ENCODE measurements at regions not wholly inside any gene's neighbourhood (a gene's known extent, or its start where the extent isn't known, plus 50 kb on each side); places are given as distances from the start of the nearest gene placed in this dataset.

- peak; percentile 24 for TF ChIP-seq TEAD3 (CRISPR knock-in tag; optimal IDR thresholded peaks at IDR 0.05; ENCODE audit: borderline replicate concordance)
- TF ChIP-seq ZSCAN5A (CRISPR knock-in tag; IDR thresholded peaks at IDR 0.05; ENCODE audit: borderline replicate concordance), result peak; percentile 75; the same call in 1 of the 2 replicates
- peak; percentile 15; the same call in 1 of the 2 replicates for TF ChIP-seq NCOA2 (CRISPR knock-in tag; IDR thresholded peaks at IDR 0.05)
- TF ChIP-seq TFDP2 (CRISPR knock-in tag; IDR thresholded peaks at IDR 0.05), result no peak
- TF ChIP-seq GATA4 (IDR thresholded peaks at IDR 0.05; ENCODE audit: borderline replicate concordance, low read depth), result 0 out of 2 replicates have a peak, but pooled peaks have one; percentile 43
- no peak for TF ChIP-seq RAD21 (CRISPR knock-in tag; IDR thresholded peaks at IDR 0.05)
- TF ChIP-seq ELF3 (CRISPR knock-in tag; IDR thresholded peaks at IDR 0.05), result 0 out of 2 replicates have a peak, but pooled peaks have one; percentile 23
- peak; percentile 39; the same call in 1 of the 2 replicates for TF ChIP-seq GATAD2A (CRISPR knock-in tag; IDR thresholded peaks at IDR 0.05)
- TF ChIP-seq ZNF644 (CRISPR knock-in tag; IDR thresholded peaks at IDR 0.05; ENCODE audit: low read depth), result peak; percentile 69
- TF ChIP-seq HDAC1 (CRISPR knock-in tag; IDR thresholded peaks at IDR 0.05), result peak; percentile 56
- no peak for TF ChIP-seq ZNF44 (CRISPR knock-in tag; IDR thresholded peaks at IDR 0.05)
- TF ChIP-seq, protein P1, sequence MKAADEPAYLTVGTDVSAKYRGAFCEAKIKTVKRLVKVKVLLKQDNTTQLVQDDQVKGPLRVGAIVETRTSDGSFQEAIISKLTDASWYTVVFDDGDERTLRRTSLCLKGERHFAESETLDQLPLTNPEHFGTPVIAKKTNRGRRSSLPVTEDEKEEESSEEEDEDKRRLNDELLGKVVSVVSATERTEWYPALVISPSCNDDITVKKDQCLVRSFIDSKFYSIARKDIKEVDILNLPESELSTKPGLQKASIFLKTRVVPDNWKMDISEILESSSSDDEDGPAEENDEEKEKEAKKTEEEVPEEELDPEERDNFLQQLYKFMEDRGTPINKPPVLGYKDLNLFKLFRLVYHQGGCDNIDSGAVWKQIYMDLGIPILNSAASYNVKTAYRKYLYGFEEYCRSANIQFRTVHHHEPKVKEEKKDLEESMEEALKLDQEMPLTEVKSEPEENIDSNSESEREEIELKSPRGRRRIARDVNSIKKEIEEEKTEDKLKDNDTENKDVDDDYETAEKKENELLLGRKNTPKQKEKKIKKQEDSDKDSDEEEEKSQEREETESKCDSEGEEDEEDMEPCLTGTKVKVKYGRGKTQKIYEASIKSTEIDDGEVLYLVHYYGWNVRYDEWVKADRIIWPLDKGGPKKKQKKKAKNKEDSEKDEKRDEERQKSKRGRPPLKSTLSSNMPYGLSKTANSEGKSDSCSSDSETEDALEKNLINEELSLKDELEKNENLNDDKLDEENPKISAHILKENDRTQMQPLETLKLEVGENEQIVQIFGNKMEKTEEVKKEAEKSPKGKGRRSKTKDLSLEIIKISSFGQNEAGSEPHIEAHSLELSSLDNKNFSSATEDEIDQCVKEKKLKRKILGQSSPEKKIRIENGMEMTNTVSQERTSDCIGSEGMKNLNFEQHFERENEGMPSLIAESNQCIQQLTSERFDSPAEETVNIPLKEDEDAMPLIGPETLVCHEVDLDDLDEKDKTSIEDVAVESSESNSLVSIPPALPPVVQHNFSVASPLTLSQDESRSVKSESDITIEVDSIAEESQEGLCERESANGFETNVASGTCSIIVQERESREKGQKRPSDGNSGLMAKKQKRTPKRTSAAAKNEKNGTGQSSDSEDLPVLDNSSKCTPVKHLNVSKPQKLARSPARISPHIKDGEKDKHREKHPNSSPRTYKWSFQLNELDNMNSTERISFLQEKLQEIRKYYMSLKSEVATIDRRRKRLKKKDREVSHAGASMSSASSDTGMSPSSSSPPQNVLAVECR (CRISPR knock-in tag; IDR thresholded peaks at IDR 0.05; ENCODE audit: borderline replicate concordance), result 0 out of 2 replicates have a peak, but pooled peaks have one; percentile 20
- no peak for TF ChIP-seq ZNF264 (CRISPR knock-in tag; IDR thresholded peaks at IDR 0.05)
- peak in 1 of 2 experiments; percentile 75; a peak in 2 of 4 replicates for TF ChIP-seq EP300 (IDR thresholded peaks at IDR 0.05; ENCODE audit: low read depth in 2 of 2, low read length in 2 of 2)
- peak; percentile 14; the same call in 1 of the 2 replicates for TF ChIP-seq EP300 (CRISPR knock-in tag; IDR thresholded peaks at IDR 0.05; ENCODE audit: borderline replicate concordance)
- no peak; the same call in 1 of the 2 replicates for TF ChIP-seq HNF1A (IDR thresholded peaks at IDR 0.05; ENCODE audit: low read depth)
- peak; percentile 50; the same call in 1 of the 2 replicates for TF ChIP-seq HNF1A (CRISPR knock-in tag; IDR thresholded peaks at IDR 0.05; ENCODE audit: borderline replicate concordance)
- no peak for TF ChIP-seq ZIK1 (CRISPR knock-in tag; IDR thresholded peaks at IDR 0.05; ENCODE audit: borderline replicate concordance, low read depth)
Measured at GRCh38 chr2:109069331-109070194, 59.4 kb upstream of the SH3RF3 start (continued).
